ENCODE measurements at regions not wholly inside any gene's neighbourhood (a gene's known extent, or its start where the extent isn't known, plus 50 kb on each side); places are given as distances from the start of the nearest gene placed in this dataset.

DNA sequence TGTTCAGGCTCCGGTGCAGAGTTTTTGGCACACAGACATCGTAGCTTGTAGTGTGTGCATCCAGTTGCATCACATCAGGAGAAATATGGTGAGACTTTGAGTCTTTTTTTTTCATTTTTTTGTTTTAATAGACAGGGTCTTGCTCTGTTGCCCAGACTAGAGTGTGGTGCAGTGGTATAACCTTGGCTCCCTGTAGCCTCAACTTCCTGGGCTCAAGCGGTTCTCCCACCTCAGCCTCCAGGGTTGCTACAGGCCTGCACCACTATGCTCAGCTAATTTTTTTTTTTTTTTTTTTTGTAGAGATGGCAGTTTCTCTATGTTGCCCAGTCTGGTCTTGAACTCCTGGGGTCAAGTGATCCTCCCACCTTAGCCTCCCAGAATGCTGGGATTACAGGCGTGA lies 51.1 kb upstream of the TEX264 start:
- Histone ChIP-seq H4K20me1 (replicated peaks; ENCODE audit: insufficient read depth) (peaks cover 4% of the 10 kb centered on the region; the same call in 1 of the 2 replicates), H3K27ac (ENCODE audit: low read depth) (no peak overlapping the region), H3K4me3 (no peak overlapping the region), H3K4me1 (ENCODE audit: insufficient read depth) (peaks cover 22% of the 10 kb centered on the region), H3K9me2 (ENCODE audit: insufficient read depth) (no peaks in the 10 kb centered on the region), H3K36me3 (ENCODE audit: insufficient read depth) (no peaks in the 10 kb centered on the region), H3F3A (replicated peaks; ENCODE audit: low read depth) (no peaks in the 10 kb centered on the region), H3K27me3 (ENCODE audit: insufficient read depth) (no peaks in the 10 kb centered on the region), H3K4me2 (no peak overlapping the region), H3K79me2 (replicated peaks; ENCODE audit: insufficient read depth) (peaks cover 53% of the 10 kb centered on the region), H2AFZ (no peak overlapping the region)
- no peak overlapping the region for H3K4me3 Mint-ChIP-seq
- H3K9me3 Mint-ChIP-seq, result no peaks in the 10 kb centered on the region
- DNase-seq (ENCODE audit: low spot score) (no peak), ATAC-seq (no peak)
- no peaks in the 10 kb centered on the region; the same call in 2 of the 3 replicates for H3K36me3 Mint-ChIP-seq (ENCODE audit: low read depth)
- TF ChIP-seq REST (IDR thresholded peaks at IDR 0.05; ENCODE audit: unreplicated experiment) (no peak), EZH2phosphoT487 (IDR thresholded peaks at IDR 0.05; ENCODE audit: unreplicated experiment) (no peak), POLR2AphosphoS5 (IDR thresholded peaks at IDR 0.05; ENCODE audit: low read depth) (no peak), STAT1 (IDR thresholded peaks at IDR 0.05; ENCODE audit: unreplicated experiment) (no peak), ZNF331 (CRISPR knock-in tag; IDR thresholded peaks at IDR 0.05; ENCODE audit: low read depth) (no peak), CREB1 (CRISPR knock-in tag; IDR thresholded peaks at IDR 0.05; ENCODE audit: low read depth) (no peak), EZH2 (IDR thresholded peaks at IDR 0.05; ENCODE audit: low read depth, unreplicated experiment) (no peak), NANOG (IDR thresholded peaks at IDR 0.05; ENCODE audit: borderline replicate concordance) (no peak)
- TF ChIP-seq, protein P1, sequence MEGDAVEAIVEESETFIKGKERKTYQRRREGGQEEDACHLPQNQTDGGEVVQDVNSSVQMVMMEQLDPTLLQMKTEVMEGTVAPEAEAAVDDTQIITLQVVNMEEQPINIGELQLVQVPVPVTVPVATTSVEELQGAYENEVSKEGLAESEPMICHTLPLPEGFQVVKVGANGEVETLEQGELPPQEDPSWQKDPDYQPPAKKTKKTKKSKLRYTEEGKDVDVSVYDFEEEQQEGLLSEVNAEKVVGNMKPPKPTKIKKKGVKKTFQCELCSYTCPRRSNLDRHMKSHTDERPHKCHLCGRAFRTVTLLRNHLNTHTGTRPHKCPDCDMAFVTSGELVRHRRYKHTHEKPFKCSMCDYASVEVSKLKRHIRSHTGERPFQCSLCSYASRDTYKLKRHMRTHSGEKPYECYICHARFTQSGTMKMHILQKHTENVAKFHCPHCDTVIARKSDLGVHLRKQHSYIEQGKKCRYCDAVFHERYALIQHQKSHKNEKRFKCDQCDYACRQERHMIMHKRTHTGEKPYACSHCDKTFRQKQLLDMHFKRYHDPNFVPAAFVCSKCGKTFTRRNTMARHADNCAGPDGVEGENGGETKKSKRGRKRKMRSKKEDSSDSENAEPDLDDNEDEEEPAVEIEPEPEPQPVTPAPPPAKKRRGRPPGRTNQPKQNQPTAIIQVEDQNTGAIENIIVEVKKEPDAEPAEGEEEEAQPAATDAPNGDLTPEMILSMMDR (conservative IDR thresholded peaks at IDR 0.05; ENCODE audit: low read depth in 2 of 2), result no peak
- TF ChIP-seq, protein P2, sequence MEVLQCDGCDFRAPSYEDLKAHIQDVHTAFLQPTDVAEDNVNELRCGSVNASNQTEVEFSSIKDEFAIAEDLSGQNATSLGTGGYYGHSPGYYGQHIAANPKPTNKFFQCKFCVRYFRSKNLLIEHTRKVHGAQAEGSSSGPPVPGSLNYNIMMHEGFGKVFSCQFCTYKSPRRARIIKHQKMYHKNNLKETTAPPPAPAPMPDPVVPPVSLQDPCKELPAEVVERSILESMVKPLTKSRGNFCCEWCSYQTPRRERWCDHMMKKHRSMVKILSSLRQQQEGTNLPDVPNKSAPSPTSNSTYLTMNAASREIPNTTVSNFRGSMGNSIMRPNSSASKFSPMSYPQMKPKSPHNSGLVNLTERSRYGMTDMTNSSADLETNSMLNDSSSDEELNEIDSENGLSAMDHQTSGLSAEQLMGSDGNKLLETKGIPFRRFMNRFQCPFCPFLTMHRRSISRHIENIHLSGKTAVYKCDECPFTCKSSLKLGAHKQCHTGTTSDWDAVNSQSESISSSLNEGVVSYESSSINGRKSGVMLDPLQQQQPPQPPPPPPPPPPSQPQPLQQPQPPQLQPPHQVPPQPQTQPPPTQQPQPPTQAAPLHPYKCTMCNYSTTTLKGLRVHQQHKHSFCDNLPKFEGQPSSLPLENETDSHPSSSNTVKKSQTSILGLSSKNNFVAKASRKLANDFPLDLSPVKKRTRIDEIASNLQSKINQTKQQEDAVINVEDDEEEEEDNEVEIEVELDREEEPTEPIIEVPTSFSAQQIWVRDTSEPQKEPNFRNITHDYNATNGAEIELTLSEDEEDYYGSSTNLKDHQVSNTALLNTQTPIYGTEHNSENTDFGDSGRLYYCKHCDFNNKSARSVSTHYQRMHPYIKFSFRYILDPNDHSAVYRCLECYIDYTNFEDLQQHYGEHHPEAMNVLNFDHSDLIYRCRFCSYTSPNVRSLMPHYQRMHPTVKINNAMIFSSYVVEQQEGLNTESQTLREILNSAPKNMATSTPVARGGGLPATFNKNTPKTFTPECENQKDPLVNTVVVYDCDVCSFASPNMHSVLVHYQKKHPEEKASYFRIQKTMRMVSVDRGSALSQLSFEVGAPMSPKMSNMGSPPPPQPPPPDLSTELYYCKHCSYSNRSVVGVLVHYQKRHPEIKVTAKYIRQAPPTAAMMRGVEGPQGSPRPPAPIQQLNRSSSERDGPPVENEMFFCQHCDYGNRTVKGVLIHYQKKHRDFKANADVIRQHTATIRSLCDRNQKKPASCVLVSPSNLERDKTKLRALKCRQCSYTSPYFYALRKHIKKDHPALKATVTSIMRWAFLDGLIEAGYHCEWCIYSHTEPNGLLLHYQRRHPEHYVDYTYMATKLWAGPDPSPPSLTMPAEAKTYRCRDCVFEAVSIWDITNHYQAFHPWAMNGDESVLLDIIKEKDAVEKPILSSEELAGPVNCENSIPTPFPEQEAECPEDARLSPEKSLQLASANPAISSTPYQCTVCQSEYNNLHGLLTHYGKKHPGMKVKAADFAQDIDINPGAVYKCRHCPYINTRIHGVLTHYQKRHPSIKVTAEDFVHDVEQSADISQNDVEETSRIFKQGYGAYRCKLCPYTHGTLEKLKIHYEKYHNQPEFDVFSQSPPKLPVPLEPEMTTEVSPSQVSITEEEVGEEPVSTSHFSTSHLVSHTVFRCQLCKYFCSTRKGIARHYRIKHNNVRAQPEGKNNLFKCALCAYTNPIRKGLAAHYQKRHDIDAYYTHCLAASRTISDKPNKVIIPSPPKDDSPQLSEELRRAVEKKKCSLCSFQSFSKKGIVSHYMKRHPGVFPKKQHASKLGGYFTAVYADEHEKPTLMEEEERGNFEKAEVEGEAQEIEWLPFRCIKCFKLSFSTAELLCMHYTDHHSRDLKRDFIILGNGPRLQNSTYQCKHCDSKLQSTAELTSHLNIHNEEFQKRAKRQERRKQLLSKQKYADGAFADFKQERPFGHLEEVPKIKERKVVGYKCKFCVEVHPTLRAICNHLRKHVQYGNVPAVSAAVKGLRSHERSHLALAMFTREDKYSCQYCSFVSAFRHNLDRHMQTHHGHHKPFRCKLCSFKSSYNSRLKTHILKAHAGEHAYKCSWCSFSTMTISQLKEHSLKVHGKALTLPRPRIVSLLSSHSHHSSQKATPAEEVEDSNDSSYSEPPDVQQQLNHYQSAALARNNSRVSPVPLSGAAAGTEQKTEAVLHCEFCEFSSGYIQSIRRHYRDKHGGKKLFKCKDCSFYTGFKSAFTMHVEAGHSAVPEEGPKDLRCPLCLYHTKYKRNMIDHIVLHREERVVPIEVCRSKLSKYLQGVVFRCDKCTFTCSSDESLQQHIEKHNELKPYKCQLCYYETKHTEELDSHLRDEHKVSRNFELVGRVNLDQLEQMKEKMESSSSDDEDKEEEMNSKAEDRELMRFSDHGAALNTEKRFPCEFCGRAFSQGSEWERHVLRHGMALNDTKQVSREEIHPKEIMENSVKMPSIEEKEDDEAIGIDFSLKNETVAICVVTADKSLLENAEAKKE (CRISPR knock-in tag; IDR thresholded peaks at IDR 0.05), result no peak
- peaks cover 16% of the 10 kb centered on the region for H3K4me1 Mint-ChIP-seq
- no peaks in the 10 kb centered on the region for H3K27me3 Mint-ChIP-seq (ENCODE audit: insufficient read depth, low read depth, poor library complexity)
- H3K27ac Mint-ChIP-seq, result no peak overlapping the region

Measured in GM23338 (cell line).